ENCODE measurements at regions not wholly inside any gene's neighbourhood (a gene's known extent, or its start where the extent isn't known, plus 50 kb on each side); places are given as distances from the start of the nearest gene placed in this dataset.

GRCh38 chr3:168709073-168709472 is 613.3 kb upstream of the GOLIM4 start:
- no peak for DNase-seq (ENCODE audit: low read depth)
- H3K4me3 ChIP-seq (ENCODE audit: low read depth, low read length) = no peak overlapping the region
- no peak for TF ChIP-seq CTCF (IDR thresholded peaks at IDR 0.05; ENCODE audit: control insufficient read depth, extremely low read depth, insufficient read depth)

- H3K4me3 ChIP-seq (ENCODE audit: low read depth, low read length) = no peak overlapping the region
- DNase-seq (ENCODE audit: low read depth) = no peak
- TF ChIP-seq CTCF (IDR thresholded peaks at IDR 0.05; ENCODE audit: control insufficient read depth, extremely low read depth, insufficient read depth) = no peak
Measured at GRCh38 chr3:168707900-168708299, 612.2 kb upstream of the GOLIM4 start.

- H3K4me3 ChIP-seq (ENCODE audit: low read depth, low read length) = no peak overlapping the region
- DNase-seq (ENCODE audit: low read depth) = no peak
- no peak for TF ChIP-seq CTCF (IDR thresholded peaks at IDR 0.05; ENCODE audit: control insufficient read depth, extremely low read depth, insufficient read depth)
Measured at GRCh38 chr3:168705412-168705811, 609.7 kb upstream of the GOLIM4 start.

GRCh38 chr3:168696051-168696450 is 600.3 kb upstream of the GOLIM4 start:
- no peak for DNase-seq (ENCODE audit: low read depth)
- no peak overlapping the region for H3K4me3 ChIP-seq (ENCODE audit: low read depth, low read length)
- TF ChIP-seq CTCF (IDR thresholded peaks at IDR 0.05; ENCODE audit: control insufficient read depth, extremely low read depth, insufficient read depth) = no peak

- no peak overlapping the region for H3K4me3 ChIP-seq (ENCODE audit: low read depth, low read length)
- no peak for DNase-seq (ENCODE audit: low read depth)
- no peak for TF ChIP-seq CTCF (IDR thresholded peaks at IDR 0.05; ENCODE audit: control insufficient read depth, extremely low read depth, insufficient read depth)
Measured at GRCh38 chr3:168693870-168694269, 598.1 kb upstream of the GOLIM4 start.

- no peak overlapping the region for H3K4me3 ChIP-seq (ENCODE audit: low read depth, low read length)
- no peak for DNase-seq (ENCODE audit: low read depth)
- no peak for TF ChIP-seq CTCF (IDR thresholded peaks at IDR 0.05; ENCODE audit: control insufficient read depth, extremely low read depth, insufficient read depth)
Measured at GRCh38 chr3:168688267-168688666, 592.5 kb upstream of the GOLIM4 start.

GRCh38 chr3:168684519-168684918 is 588.8 kb upstream of the GOLIM4 start:
- no peak overlapping the region for H3K4me3 ChIP-seq (ENCODE audit: low read depth, low read length)
- TF ChIP-seq CTCF (IDR thresholded peaks at IDR 0.05; ENCODE audit: control insufficient read depth, extremely low read depth, insufficient read depth) = no peak
- DNase-seq (ENCODE audit: low read depth) = no peak
